NCI-H1694 (cell line): ENCODE measurements at regions not wholly inside any gene's neighbourhood (a gene's known extent, or its start where the extent isn't known, plus 50 kb on each side); places are given as distances from the start of the nearest gene placed in this dataset.
A peak's percentile ranks its signal among the peaks of the same experiment; 100 is the strongest.

Source experiments
- DNase-seq: peaks from one replicate; lab custom pipeline; 2025; lab: John Stamatoyannopoulos, UW

DNA sequence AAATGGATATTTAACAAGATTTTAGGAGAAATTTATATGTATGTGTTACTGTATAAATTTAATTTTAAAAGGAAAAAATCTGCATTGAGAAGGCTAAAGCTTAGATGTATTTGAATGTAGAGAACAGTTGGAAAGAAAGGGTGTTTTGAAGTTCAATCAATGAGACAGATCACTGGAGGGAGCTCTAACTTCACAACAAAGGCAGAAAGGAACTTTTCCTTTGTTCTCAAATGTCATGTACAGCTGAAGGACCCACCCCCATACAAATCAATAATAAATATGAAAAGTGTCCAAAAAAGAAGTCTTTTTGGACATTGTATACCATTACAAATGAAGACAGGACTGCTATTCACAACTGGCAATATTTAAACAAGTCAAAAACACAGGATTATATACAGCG lies 403.4 kb downstream of the DNAJB9 start:
- DNase-seq: peak; percentile 2

- DNase-seq: no peak
Observed at GRCh38 chr7:108974641-108975040, 405.0 kb downstream of the DNAJB9 start.

- DNase-seq: no peak
Observed at GRCh38 chr7:108985037-108985436, 415.4 kb downstream of the DNAJB9 start.

DNA sequence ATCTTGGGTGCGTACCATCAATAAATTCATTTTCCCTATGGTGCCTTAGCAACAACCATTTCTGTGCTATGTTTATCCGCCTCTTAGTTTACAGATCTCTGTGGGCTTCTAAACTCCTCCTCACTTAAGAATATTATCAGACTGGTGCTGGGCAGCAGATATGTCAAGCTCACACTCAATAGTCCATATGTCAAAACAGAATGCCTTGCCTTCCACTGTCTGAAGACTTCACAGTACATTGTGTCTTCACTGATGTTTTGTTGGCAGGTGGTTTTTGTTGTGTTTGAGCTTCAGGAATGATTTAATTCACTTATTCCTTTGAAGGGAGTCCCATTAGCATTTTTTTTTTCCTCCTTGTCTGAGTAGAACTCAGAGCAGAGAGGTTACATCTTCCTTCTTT lies 419.6 kb downstream of the DNAJB9 start:
- no peak for DNase-seq

DNA sequence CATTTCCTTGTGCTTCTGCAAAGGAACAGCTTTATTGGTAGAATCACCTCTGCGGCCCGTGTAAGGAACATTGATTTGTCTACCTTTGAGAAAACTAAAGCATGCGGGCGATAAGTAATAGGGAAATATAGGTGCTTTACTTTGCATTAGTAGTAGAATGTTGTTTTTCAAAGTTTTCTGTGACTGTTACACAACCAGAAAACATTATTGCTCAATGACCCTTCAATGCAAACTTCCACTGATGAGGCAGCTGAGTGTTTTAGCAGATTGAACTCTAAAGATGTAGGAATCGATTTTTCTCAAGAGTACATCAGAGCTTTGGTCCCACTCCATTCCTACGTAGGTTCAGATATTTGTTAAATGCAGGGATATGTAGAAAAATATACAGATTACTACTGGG lies 427.8 kb downstream of the DNAJB9 start:
- no peak for DNase-seq

DNA sequence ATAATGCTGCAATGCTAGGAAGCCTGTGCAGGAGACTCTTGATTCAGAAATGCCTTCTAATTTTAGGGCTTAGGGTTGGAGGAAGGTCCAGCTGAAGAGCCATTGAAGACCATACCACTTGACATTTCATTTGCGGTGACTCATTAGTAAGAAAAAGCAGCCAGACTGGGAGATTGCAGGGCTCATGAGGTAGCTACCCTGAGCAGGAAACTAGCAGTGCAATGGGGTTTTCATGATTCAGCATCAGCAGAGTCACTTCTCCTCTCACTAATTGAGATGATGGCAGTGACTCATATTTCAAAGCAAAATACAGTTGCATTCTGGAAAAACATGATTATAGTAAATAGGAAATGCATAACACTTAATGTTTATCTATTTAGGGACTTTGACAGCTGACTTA lies 434.1 kb downstream of the DNAJB9 start:
- no peak for DNase-seq

DNA sequence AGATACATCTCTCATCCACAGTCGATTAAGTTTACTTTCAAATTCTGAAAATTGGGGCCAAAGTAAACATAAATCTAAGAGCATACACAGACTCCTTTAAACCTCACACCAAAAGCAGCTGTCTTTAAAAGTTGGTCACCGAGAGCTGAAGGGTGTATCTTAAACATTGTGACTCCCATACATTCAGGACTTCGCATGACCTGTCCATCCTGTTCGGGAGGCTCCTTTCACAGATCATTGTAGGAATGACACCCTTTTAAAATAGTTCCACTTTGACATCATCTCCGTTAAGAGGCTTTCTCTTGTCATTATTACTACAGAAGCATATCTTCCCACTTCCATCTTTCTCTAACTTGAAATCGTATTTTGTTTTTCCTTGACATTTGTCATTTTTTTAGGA lies 440.0 kb downstream of the DNAJB9 start:
- no peak for DNase-seq

- no peak for DNase-seq
Observed at GRCh38 chr7:109020251-109020650, 450.6 kb downstream of the DNAJB9 start.

DNA sequence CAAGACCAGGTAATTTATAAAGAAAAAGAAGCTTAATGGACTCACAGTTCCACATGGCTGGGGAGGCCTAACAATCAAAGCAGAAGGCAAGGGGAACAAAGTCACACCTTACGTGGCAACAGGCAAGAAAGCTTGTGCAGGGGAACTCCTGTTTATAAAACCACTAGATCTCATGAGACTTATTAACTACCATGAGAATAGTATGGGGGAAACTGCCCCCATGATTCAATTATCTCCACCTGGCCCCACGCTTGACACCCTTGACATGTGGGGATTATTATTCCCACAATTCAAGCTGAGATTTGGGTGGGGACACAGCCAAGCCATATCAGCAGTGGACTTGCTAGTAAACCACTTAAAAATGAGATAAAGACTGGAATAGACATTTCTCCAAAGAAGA lies 451.7 kb downstream of the DNAJB9 start:
- DNase-seq: no peak

- DNase-seq: no peak
Observed at GRCh38 chr7:109029866-109030265, 460.2 kb downstream of the DNAJB9 start.

DNA sequence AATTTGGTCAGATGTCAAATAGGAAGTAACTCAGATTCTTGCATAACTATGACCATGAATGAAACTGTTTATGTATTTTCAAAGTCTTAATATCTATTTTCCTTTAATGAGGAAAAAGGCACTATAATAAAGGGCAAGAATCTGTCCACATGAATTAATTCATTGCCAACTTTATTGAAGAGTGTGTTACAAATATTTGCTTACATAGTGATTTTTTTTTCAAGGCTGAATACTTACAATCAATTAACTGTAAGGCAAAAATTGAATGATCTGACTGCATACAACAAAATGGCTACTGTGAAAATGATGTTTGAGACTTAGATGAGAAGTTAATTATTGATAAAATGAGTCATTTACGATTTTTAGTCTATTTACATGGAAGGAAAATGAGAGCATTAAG lies 475.0 kb downstream of the DNAJB9 start:
- DNase-seq: no peak

DNA sequence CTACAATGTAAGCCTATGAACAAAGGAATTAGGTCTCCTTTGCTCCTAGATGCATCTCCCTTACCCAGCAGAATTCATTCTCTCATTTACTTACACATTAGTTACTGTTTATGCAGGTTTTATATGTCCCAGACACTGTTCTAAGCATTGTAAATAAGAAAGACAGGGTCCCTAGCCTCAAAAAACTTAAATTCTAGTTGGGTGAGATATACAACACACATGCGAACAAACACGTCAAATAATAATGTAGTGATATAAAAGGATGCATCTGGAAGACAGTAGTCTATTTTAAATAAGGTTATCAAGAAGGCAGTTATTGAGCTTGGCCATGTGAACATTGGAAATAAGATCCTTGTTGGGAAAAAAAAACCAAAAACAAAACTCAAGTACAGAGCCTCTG lies 479.7 kb downstream of the DNAJB9 start:
- no peak for DNase-seq

DNA sequence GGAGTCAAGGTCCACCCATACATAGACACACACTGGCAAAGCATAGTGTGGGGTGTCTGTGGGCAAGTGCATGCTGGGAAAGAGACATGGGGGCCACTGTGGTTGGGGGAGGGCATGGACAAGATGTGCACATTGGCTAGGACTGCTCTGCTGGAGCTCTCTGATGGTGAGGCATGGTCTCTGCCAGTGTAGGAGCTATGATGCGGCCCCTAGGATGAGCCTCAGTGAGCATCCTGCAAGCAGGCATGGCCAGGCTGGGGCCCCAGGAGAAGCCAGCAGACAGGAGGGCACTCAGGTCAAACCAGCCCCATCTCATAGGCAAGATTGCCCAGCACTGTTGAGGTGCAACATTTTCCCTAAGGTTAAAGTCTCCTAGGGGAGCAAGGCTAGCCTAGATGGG lies 489.4 kb downstream of the DNAJB9 start:
- DNase-seq: no peak

DNA sequence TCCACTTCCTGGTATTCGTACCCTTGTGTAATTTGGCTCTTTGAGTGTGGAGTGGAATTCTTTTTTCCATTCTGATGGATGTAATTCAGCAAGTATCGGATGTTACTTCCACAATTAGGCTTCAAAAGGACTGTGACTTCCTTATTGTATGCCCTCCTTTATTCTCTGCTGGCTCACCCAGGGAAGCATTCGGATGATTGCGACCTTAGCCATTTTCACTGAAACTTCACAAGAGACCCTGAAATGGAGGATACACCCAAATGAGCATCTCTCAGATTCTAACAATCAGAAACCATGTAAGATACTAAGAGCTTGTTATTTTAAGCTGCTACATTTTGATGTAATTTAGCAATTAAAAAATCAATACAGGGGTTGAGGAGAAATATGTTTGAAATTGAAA lies 493.1 kb downstream of the DNAJB9 start:
- no peak for DNase-seq

- no peak for DNase-seq
Observed at GRCh38 chr7:109073543-109073942, 503.9 kb downstream of the DNAJB9 start.

DNA sequence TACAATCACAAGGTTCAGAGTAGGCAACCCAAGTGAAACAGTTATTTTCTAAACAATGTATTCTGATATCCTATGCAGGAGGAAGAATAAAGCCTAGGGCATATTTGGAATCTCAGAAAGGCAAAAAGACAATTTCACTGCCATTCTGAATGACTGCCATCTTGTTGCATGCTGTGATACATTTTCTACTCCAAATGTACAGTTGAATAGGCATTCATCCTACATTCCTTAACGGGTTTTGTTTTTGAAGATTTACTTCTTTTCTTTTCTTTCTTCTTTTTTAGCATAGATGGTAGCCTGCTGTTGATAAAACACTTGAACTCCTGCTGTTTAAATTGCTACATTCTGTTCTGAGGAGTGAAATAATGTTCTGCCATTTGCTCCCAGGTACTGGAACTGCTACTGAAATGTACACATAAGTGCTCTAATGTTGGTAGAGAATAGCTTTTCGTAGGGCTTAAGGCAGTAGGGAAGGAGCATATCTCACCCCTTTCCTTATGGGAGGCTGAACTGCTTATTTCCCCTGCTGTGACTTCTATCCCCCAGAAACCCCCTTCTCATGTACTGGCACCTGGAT lies 506.8 kb downstream of the DNAJB9 start:
- DNase-seq: no peak

GRCh38 chr7:109091042-109091441 lies 521.4 kb downstream of the DNAJB9 start:
- no peak for DNase-seq

GRCh38 chr7:109092268-109092667 lies 522.6 kb downstream of the DNAJB9 start:
- no peak for DNase-seq

DNA sequence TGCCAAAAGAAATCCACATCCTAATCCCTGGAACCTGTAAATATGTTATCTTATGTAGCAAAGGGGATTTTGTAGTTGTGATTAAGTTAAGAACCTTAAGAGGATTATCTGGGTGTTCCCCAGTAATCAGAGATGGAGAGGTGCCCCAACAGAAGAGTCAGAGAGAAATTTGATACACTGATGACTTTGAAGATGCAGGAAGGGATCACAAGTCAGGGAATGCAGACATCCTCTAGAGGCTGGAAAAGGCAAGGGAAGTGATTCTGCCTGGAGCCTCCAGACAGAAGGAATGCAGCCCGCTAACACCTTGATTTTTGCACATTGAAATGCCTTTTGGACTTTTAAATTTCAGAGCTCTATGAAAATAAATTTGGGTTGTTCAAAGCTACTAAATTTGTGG lies 531.7 kb downstream of the DNAJB9 start:
- no peak for DNase-seq

GRCh38 chr7:109109558-109109957 lies 539.9 kb downstream of the DNAJB9 start:
- no peak for DNase-seq

DNA sequence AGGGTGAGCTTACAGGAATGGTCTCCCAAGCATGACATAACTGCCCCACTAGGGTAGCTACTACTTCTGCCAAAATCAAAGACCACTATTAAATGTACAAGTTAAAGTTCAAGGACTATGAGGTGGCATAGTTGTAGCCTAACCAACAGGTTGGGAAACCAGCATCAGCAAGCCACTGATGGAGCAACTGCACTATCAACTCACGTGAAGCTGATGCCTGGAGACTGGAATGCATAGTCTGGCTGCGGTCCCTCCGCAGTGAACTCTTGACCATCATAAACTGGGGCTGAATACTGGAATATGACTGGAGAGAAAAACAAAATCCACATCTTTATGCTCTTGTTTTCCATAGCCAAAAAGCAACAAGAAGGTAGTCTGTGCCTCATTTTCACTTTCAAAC lies 541.4 kb downstream of the DNAJB9 start:
- DNase-seq: no peak

- DNase-seq: no peak
Observed at GRCh38 chr7:109121599-109122300, 552.1 kb downstream of the DNAJB9 start.

DNA sequence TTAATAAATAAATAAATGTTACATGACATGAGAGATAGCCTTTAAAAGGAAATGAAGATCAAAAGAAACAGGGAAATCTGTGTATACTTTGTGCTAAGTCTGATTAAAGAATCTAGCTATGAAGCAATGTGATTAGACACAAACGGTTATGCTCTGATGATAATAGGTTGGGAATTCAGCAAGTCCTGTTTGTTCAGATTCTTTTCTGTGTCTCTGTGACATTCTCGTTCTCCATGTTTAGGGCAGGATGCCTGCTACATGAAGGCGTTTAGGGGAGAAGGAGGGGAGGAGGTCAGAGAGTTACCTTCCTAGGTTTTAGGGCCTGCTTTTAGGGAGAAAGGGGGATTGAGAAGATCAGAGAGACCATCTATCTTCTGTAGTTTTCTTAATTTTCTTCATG lies 555.3 kb downstream of the DNAJB9 start:
- no peak for DNase-seq

- DNase-seq: no peak
Observed at GRCh38 chr7:109126404-109127050, 556.9 kb downstream of the DNAJB9 start.
